ENCODE measurements at regions not wholly inside any gene's neighbourhood (a gene's known extent, or its start where the extent isn't known, plus 50 kb on each side); places are given as distances from the start of the nearest gene placed in this dataset.

DNA sequence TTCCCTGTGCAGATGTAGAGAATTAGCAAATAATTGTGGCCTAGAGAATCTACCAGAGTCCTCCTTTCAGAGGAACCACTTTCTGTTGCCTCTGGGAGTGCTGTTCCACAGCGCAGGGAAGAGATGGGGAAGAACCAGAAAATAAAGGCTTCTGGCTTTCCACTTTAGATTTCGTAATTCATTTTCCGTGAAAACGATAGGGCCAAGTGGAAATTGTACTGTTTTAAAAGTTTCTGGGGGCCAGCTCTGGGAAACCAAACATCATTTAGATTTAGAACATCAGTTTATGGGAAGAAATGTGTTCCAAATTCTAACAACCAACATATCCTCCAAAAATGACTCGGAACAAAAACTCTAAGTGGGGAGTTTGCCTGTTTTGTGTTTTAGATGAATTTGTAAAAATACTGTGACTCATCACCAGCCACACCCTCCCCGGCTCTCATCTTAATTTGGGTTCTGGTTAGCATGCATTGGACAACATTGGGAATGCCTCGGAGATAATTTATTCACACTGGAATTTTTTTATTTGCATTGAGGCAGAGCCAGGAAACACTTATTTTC, 65.2 kb upstream of the LNX1 start:
- no peak for DNase-seq (ENCODE audit: extremely low read depth in 1 of 2, low read depth in 1 of 2)

DNA sequence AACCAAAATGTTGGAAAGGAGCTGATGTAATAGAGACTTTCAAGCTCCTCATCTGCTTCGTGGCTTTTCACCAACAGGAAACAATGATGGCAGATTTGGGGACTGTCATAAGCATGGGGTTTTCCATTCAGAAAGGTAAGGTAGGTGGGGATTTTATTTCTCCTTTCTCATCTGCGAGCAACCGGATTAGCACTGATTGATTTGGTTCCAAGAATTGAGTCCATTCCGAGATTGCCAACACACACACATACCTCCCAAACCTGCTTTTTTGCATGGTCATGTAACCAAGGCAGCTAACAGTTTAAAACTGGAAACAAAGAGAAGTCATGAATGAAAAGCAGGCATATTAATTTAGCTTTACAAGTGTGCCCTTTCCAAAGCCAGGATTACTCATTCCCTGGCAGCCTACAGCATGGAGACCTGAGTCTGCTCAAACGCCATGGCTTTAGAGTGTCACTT, 63.0 kb upstream of the LNX1 start:
- no peak for DNase-seq (ENCODE audit: extremely low read depth in 1 of 2, low read depth in 1 of 2)

DNA sequence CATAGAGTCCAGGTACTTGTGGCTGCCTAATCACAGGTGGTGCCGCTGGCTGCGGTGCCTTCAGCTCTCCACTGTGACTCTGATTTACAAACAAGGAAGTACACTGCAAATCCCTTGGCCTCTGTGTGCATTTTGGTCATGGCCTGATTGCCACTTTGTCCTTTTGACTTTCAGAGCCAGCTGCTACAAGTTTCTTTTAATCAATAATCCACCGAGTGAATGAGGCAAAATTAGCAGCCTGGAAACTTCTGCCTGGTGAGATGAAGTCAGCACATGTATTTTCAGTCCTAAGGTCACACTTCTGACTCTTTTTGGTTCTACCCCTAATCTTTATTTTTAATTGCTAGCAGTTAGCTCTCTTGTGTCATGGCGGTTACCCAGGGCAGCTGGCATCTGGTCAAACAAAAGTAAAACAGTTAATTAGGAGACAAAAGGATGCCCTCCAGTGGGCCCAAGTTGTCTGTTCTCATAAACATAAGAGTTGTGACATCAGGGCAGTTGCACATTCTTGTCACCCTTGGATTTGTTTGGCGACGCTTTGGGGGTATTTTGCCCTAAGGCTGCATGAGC, 62.3 kb upstream of the LNX1 start:
- no peak for DNase-seq (ENCODE audit: extremely low read depth in 1 of 2, low read depth in 1 of 2)

DNA sequence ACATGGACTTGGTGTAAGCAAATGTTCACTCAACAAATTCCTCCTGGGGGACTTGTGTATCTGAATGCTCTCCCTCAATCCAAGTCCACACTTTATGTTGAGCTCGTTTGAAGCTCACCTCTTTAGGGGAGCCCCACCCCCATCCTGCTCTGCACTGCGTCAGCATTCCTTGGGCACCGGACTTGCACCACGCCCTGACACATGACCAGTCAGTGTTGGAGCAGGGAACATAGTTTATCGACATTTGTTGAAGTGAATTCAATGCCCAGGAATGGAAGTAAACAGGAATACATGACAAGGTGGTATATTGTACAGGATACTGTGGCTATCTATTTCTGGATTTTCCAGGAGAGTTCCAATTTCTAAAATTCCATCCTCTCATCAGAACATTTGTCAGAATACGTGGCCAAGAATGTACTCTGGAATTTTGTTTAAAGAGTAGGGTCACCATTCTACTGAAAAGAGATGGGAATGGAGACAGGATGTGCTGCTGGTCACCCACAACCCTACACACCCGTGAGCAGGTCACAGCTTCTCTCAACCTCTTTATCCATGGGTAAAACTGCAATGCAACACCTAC, 60.0 kb upstream of the LNX1 start:
- DNase-seq (ENCODE audit: extremely low read depth in 1 of 2, low read depth in 1 of 2): no peak

DNA sequence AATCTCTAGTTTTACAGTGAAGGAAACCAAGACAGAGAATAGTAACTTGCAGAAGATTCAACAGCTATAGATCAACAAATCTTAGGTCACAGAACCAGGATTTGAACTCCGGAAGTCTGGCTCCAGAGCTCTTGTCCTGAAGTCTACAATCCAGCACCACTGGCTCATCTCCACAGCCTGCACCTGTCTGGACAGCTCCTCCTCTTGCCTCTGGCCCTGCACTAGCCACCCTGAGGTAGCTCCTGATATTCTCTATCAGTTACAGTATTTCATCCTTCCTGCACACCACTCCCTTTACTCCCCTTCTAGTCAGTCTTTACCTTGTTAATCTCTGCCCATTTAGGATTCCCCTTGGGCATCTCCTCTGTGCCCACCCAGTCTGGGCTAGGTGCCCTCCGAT, 58.1 kb upstream of the LNX1 start:
- no peak for DNase-seq (ENCODE audit: extremely low read depth in 1 of 2, low read depth in 1 of 2)

DNA sequence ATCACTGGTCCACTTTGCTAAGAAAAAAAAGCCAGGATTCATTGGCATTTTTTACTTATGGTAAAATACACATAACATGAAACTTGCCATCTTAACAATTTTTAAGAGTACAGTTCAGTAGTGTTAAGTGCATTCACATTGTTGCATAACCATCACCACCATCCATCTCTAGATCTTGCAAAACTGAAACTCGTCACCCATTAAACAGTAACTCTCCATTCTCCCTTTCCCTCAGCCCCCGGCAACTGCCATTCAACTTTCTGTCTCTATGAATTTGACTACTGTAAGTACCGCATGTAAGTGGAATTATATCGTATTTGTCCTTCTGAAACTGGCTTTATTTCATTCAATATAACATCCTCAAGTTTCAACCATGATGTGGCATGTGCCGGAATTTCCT, 56.3 kb upstream of the LNX1 start:
- no peak for DNase-seq (ENCODE audit: extremely low read depth in 1 of 2, low read depth in 1 of 2)

DNA sequence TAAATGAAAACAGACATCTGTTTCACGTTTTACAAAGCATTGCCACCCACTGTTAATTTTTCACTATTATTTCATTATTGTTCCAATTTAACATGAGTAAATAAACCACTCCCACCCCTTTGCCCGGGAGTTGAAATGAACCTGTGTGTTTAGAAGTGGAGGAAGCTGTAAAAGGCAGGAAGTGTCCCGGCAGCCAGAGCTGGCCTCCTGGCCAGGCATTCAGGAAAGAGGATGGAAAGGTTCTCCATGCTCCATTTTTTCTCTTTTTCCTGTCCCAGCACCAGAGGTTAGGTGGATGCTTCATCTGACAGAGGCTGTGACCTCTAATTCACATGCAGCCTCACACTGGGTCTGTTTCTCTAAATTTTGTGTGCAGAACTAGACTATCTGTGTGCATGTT, 55.5 kb upstream of the LNX1 start:
- DNase-seq (ENCODE audit: extremely low read depth in 1 of 2, low read depth in 1 of 2): no peak

DNA sequence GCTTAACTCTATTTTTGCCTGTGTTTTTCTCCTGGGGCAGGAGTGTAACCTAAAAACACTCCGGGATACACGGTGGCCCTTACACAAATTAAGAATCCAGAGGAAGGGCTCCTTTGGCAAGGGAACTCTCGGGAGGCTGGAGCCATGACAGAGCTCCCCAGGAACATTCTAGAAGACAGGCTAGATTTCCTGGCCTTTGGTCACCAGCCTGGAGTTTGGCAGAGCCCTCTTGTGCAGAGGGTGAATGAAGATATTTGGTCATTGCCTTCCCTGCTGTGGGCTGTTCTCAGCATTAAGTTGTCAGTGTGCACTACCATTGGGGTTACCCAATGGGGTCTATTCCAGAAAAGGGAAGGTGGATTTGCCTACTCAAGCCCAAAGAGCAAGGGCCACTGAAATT, 53.8 kb upstream of the LNX1 start:
- DNase-seq (ENCODE audit: extremely low read depth in 1 of 2, low read depth in 1 of 2): no peak

DNA sequence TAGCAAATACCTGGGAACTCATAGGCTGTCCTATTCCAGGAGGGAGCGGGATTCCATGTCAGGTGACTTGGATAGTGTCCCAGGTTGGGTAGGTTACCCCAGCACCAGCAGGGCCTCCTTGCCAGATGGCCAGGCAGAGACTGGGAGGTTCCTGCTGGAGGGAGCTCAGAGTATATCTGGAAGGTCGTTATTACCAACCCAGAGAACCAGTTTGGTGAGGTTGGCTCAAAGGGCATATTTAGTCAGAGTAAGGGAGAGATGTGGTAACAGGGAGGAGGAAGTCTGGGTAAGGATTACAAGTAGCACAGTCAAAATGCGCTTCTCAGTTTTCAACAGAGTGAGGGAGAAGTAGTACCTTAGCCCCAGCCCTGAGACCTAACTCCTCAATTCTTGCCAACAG, 53.3 kb upstream of the LNX1 start:
- no peak for DNase-seq (ENCODE audit: extremely low read depth in 1 of 2, low read depth in 1 of 2)
